GM20000 (cell line): ENCODE measurements at regions not wholly inside any gene's neighbourhood (a gene's known extent, or its start where the extent isn't known, plus 50 kb on each side); places are given as distances from the start of the nearest gene placed in this dataset.

Experiments used
- DNase-seq: peaks from one replicate; pipeline ENCODE4 v3.0.0; 2012; ENCODE audit warnings: low spot score
- CTCF ChIP-seq: IDR thresholded peaks from 2 replicates; pipeline ENCODE4 v1.5.1; 2012; ENCODE audit warnings: mild to moderate bottlenecking, control low read depth; ENCODE audit errors: extremely low read depth, missing control alignments

GRCh38 chr9:29966247-29966646 lies 2393.0 kb upstream of the C9orf72 start:
- no peak for DNase-seq
- no peak for TF ChIP-seq CTCF

- DNase-seq, result no peak
Measured at GRCh38 chr9:29968831-29969230, 2395.6 kb upstream of the C9orf72 start.

GRCh38 chr9:29969408-29969807 lies 2396.1 kb upstream of the C9orf72 start:
- no peak for TF ChIP-seq CTCF

More at GRCh38 chr9:29968831-29969230, 2395.6 kb upstream of the C9orf72 start:
- no peak for TF ChIP-seq CTCF

GRCh38 chr9:29969856-29970647 lies 2396.8 kb upstream of the C9orf72 start:
- DNase-seq, result no peak
- TF ChIP-seq CTCF, result no peak

More at GRCh38 chr9:29969408-29969807, 2396.1 kb upstream of the C9orf72 start:
- no peak for DNase-seq

GRCh38 chr9:29974197-29974596 lies 2400.9 kb upstream of the C9orf72 start:
- no peak for TF ChIP-seq CTCF
- no peak for DNase-seq

GRCh38 chr9:29976981-29977380 lies 2403.7 kb upstream of the C9orf72 start:
- no peak for TF ChIP-seq CTCF
- DNase-seq, result no peak

GRCh38 chr9:29981013-29981412 lies 2403.4 kb upstream of the ACO1 start:
- TF ChIP-seq CTCF, result no peak
- no peak for DNase-seq
